Tibial artery (tissue), 4 donors: ENCODE measurements at regions not wholly inside any gene's neighbourhood (a gene's known extent, or its start where the extent isn't known, plus 50 kb on each side); places are given as distances from the start of the nearest gene placed in this dataset.

ENCODE experiments used
- DNase-seq, 2 donors: peaks; one replicate each; pipeline ENCODE4 v3.0.0-alpha.2; 2019
- H3K27ac ChIP-seq, 2 donors: fragments of 200-600 bp; sonication (generic) in 1 of 2; 1 replicate in 1 of 2; 2 replicates in 1 of 2; pipeline ENCODE4 v1.5.1; 2018 to 2019; ENCODE audit warnings: mild to moderate bottlenecking in 1 of 2
- H3K27me3 ChIP-seq, 2 donors: fragments of 200-600 bp; sonication (generic) in 1 of 2; one replicate each; pipeline versions ENCODE4 v1.5.1 to v1.6.0; 2016 to 2019
- H3K36me3 ChIP-seq, 3 donors: fragments of 200-600 bp; sonication (generic) in 2 of 3; one replicate each; pipeline ENCODE4 v1.5.1; 2016 to 2019; ENCODE audit warnings: mild to moderate bottlenecking in 2 of 3
- H3K4me1 ChIP-seq, 4 donors: fragments of 200-600 bp; sonication (generic) in 2 of 4; 1 replicate in 3 of 4; 2 replicates in 1 of 4; pipeline ENCODE4 v1.5.1; 2016 to 2019
- H3K4me3 ChIP-seq, 2 donors: fragments of 200-600 bp; sonication (generic) in 1 of 2; 1 replicate in 1 of 2; 2 replicates in 1 of 2; pipeline ENCODE4 v1.5.1; 2018 to 2019; ENCODE audit warnings: mild to moderate bottlenecking in 2 of 2
- H3K9me3 ChIP-seq, 3 donors: fragments of 200-600 bp; sonication (generic) in 1 of 3; one replicate each; pipeline ENCODE4 v1.5.1; 2016 to 2019
- intact Hi-C: fragments of 100-400 bp; cut with DNase I; formaldehyde crosslinking; loops from one replicate; pipeline ENCODE4 v1.15.0; 2023; ENCODE audit warnings: low total_unique reads
- TF ChIP-seq, protein P1 (sequence below), 2 experiments: fragments of 200-600 bp in 1 of 2; fragments of 450-650 bp in 1 of 2; IDR thresholded peaks; one replicate each; pipeline ENCODE4 v1.5.1; 2017 to 2019; ENCODE audit warnings: antibody characterized with exemption in 2 of 2, mild to moderate bottlenecking in 1 of 2, moderate library complexity in 1 of 2

- Histone ChIP-seq H3K4me1 (no peaks in the 10 kb centered on the region), H3K27ac (no peak overlapping the region), H3K4me3 (no peak overlapping the region), H3K9me3 (no peaks in the 10 kb centered on the region), H3K27me3 (no peaks in the 10 kb centered on the region), H3K36me3 (no peaks in the 10 kb centered on the region)
- DNase-seq, result no peak
- TF ChIP-seq, protein P1, sequence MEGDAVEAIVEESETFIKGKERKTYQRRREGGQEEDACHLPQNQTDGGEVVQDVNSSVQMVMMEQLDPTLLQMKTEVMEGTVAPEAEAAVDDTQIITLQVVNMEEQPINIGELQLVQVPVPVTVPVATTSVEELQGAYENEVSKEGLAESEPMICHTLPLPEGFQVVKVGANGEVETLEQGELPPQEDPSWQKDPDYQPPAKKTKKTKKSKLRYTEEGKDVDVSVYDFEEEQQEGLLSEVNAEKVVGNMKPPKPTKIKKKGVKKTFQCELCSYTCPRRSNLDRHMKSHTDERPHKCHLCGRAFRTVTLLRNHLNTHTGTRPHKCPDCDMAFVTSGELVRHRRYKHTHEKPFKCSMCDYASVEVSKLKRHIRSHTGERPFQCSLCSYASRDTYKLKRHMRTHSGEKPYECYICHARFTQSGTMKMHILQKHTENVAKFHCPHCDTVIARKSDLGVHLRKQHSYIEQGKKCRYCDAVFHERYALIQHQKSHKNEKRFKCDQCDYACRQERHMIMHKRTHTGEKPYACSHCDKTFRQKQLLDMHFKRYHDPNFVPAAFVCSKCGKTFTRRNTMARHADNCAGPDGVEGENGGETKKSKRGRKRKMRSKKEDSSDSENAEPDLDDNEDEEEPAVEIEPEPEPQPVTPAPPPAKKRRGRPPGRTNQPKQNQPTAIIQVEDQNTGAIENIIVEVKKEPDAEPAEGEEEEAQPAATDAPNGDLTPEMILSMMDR (IDR thresholded peaks at IDR 0.05), result no peak
- intact Hi-C loops, result no loop called here
These were observed 513.5 kb downstream of the CMPK2 start for GRCh38 chr2:6352247-6352646.

DNA sequence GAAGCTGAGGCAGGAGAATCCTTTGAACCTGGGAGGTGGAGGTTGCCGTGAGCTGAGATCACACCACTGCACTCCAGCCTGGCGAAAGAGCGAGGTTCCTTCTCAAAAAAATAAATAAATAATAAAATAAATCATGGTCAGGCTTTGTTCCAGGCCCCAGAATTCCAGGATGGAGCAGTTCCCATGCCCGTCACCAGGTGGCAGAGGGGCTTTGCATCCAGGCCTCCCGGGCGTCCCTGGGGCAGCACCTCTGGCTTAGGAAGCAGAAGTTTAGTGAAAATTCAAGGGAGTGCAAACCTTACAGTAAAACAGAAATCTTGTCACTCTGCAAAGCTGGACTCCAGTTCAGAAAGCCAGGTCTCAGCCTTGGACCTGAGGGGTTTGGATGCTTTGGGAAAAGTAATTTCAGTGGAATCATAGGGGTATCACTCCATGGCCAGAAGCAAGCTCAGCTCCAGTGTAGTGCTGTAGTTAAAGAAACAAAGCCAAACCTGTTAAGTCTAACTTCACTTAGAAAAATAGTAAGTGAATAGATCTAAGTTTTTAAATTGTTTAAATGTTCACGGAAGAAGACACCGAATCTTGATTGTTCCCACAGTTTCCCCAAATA is 512.7 kb downstream of the CMPK2 start:
- H3K4me3 ChIP-seq, result no peak overlapping the region
- no peaks in the 10 kb centered on the region for H3K9me3 ChIP-seq
- no peaks in the 10 kb centered on the region for H3K27me3 ChIP-seq
- DNase-seq, result no peak
- H3K27ac ChIP-seq, result no peak overlapping the region
- no peaks in the 10 kb centered on the region for H3K4me1 ChIP-seq
- no peaks in the 10 kb centered on the region for H3K36me3 ChIP-seq
- TF ChIP-seq, protein P1 (IDR thresholded peaks at IDR 0.05), result peak in 1 of 2 experiments; percentile 8
- intact Hi-C loops, result no loop called here

- Histone ChIP-seq H3K4me1 (no peaks in the 10 kb centered on the region), H3K9me3 (no peaks in the 10 kb centered on the region), H3K36me3 (no peaks in the 10 kb centered on the region), H3K4me3 (no peak overlapping the region), H3K27me3 (no peaks in the 10 kb centered on the region), H3K27ac (no peak overlapping the region)
- intact Hi-C loops, result no loop called here
- DNase-seq, result no peak
- TF ChIP-seq, protein P1 (IDR thresholded peaks at IDR 0.05), result no peak
These were observed 512.0 kb downstream of the CMPK2 start for GRCh38 chr2:6353669-6354068.

DNA sequence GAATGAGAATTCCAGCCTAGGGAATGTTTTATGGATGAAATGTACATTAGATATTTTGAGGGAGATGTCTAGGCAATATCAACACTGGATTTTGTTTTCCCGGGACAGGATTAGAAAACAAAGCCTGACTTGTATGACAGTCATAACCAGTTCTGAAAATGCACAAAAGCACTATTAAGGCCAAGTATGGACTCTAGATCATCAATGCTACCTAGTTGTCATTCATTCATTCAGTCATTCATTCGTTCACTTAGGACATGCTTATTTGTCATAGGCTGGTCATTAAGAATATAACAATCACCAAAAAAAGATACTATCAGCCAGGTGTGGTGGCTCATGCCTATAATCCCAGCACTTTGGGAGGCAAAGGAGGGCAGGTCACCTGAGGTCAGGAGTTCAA is 511.2 kb downstream of the CMPK2 start:
- no peaks in the 10 kb centered on the region for H3K4me1 ChIP-seq
- H3K36me3 ChIP-seq, result no peaks in the 10 kb centered on the region
- intact Hi-C loops, result no loop called here
- no peak overlapping the region for H3K4me3 ChIP-seq
- no peaks in the 10 kb centered on the region for H3K27me3 ChIP-seq
- no peaks in the 10 kb centered on the region for H3K9me3 ChIP-seq
- H3K27ac ChIP-seq, result no peak overlapping the region
- TF ChIP-seq, protein P1 (IDR thresholded peaks at IDR 0.05), result no peak
- DNase-seq, result no peak

GRCh38 chr2:6355886-6356761 is 509.6 kb downstream of the CMPK2 start:
- TF ChIP-seq, protein P1 (IDR thresholded peaks at IDR 0.05), result no peak
- no peak for DNase-seq
- no peaks in the 10 kb centered on the region for H3K9me3 ChIP-seq
- H3K4me1 ChIP-seq, result no peaks in the 10 kb centered on the region
- H3K27me3 ChIP-seq, result no peaks in the 10 kb centered on the region
- no peak overlapping the region for H3K27ac ChIP-seq
- H3K36me3 ChIP-seq, result no peaks in the 10 kb centered on the region
- intact Hi-C loops, result no loop called here
- H3K4me3 ChIP-seq, result no peak overlapping the region
